IMR-90 (cell line): ENCODE measurements at regions not wholly inside any gene's neighbourhood (a gene's known extent, or its start where the extent isn't known, plus 50 kb on each side); places are given as distances from the start of the nearest gene placed in this dataset.

Experiments
- ATAC-seq: fragments of 200-7000 bp; cut with Tn5 transposase; 2 replicates; pipeline ENCODE4 v1.9.1; 2020; ENCODE audit warnings: low read depth, mild to moderate bottlenecking, moderate library complexity
- BruUV-seq: library from RNA; stranded (reverse); fragments of 400-500 nt; replicated peaks from 2 replicates; lab custom pipeline; 2021; lab: Mats Ljungman, UMichigan
- CTCF ChIA-PET: fragments of 300-600 bp; formaldehyde crosslinking; extraction: SDS; loops from one replicate; lab custom pipeline; 2021; ENCODE audit warnings: antibody characterized with exemption; lab: Yijun Ruan, JAX
- POLR2A ChIA-PET: fragments of 300-600 bp; sonication (Branson Sonifier 250); formaldehyde crosslinking; loops from one replicate; lab custom pipeline; 2022; ENCODE audit warnings: antibody characterized with exemption; ENCODE audit not compliant: unreplicated experiment; lab: Charles Lee
- DNase-seq: peaks from one replicate; pipeline ENCODE4 v3.0.0; 2013
- H2AFZ ChIP-seq: replicated peaks from 2 replicates; pipeline ENCODE3; 2013; ENCODE audit warnings: low read length, mild to moderate bottlenecking; ENCODE audit not compliant: poor library complexity
- H2AK5ac ChIP-seq: 2 replicates; pipeline ENCODE4 v1.6.1; 2013; ENCODE audit warnings: low read depth, low read length, inconsistent platforms
- H2AK9ac ChIP-seq: replicated peaks from 2 replicates; pipeline ENCODE3; 2013; ENCODE audit warnings: mild to moderate bottlenecking, low read depth, low read length, moderate library complexity; ENCODE audit not compliant: poor library complexity
- H2BK120ac ChIP-seq: 2 replicates; pipeline ENCODE4 v1.6.1; 2013; ENCODE audit warnings: low read depth, low read length, inconsistent platforms
- H2BK15ac ChIP-seq: 3 replicates; pipeline ENCODE4 v1.6.1; 2013; ENCODE audit warnings: low read depth, low read length, inconsistent platforms
- H2BK20ac ChIP-seq: 2 replicates; pipeline ENCODE4 v1.6.1; 2013; ENCODE audit warnings: low read depth, mild to moderate bottlenecking, inconsistent platforms, low read length, moderate library complexity
- H2BK5ac ChIP-seq: 2 replicates; pipeline ENCODE4 v1.6.1; 2013; ENCODE audit warnings: mild to moderate bottlenecking, low read depth, low read length, inconsistent platforms; ENCODE audit not compliant: poor library complexity, severe bottlenecking
- H3K14ac ChIP-seq: replicated peaks from 2 replicates; pipeline ENCODE4 v1.6.1; 2013; ENCODE audit warnings: low read depth, low read length, inconsistent platforms
- H3K18ac ChIP-seq: 2 replicates; pipeline ENCODE4 v1.6.1; 2013; ENCODE audit warnings: low read depth, low read length, control low read depth
- H3K23ac ChIP-seq: 2 replicates; pipeline ENCODE4 v1.6.1; 2013; ENCODE audit warnings: low read depth, low read length, inconsistent platforms
- H3K27ac ChIP-seq: 2 replicates; pipeline ENCODE4 v1.5.1; 2013; ENCODE audit warnings: mild to moderate bottlenecking, control low read depth, low read length; ENCODE audit not compliant: insufficient read depth
- H3K27me3 ChIP-seq: 2 replicates; pipeline ENCODE4 v1.6.1; 2013; ENCODE audit warnings: low read length; ENCODE audit not compliant: control insufficient read depth, insufficient read depth
- H3K36me3 ChIP-seq: 2 replicates; pipeline ENCODE4 v1.6.1; 2013; ENCODE audit warnings: low read length, mixed read lengths; ENCODE audit not compliant: control insufficient read depth, insufficient read depth
- H3K4ac ChIP-seq: 2 replicates; pipeline ENCODE4 v1.6.1; 2013; ENCODE audit warnings: low read depth, low read length, inconsistent platforms
- H3K4me1 ChIP-seq: 2 replicates; pipeline ENCODE4 v1.6.1; 2013; ENCODE audit warnings: low read length, mixed read lengths; ENCODE audit not compliant: control insufficient read depth, insufficient read depth
- H3K4me2 ChIP-seq: 2 replicates; pipeline ENCODE4 v1.6.1; 2013; ENCODE audit warnings: low read depth, mild to moderate bottlenecking, control low read depth, low read length, moderate library complexity
- H3K4me3 ChIP-seq: 2 replicates; pipeline ENCODE4 v1.5.1; 2013; ENCODE audit warnings: low read depth, mild to moderate bottlenecking, control low read depth, low read length, moderate library complexity; ENCODE audit not compliant: insufficient read depth
- H3K56ac ChIP-seq: 2 replicates; pipeline ENCODE4 v1.6.1; 2013; ENCODE audit warnings: low read length, inconsistent platforms; ENCODE audit not compliant: insufficient read depth; ENCODE audit errors: extremely low read depth
- H3K79me1 ChIP-seq, 2 experiments: 2 replicates each; pipeline ENCODE4 v1.6.1; 2013; ENCODE audit warnings: low read length in 2 of 2, inconsistent platforms in 1 of 2, low read depth in 1 of 2
- H3K9ac ChIP-seq: 2 replicates; pipeline ENCODE4 v1.6.1; 2013; ENCODE audit warnings: low read depth, low read length, control low read depth
- H3K9me1 ChIP-seq: 2 replicates; pipeline ENCODE4 v1.6.1; 2013; ENCODE audit warnings: low read length, inconsistent platforms; ENCODE audit not compliant: insufficient read depth
- H3K9me3 ChIP-seq: 2 replicates; pipeline ENCODE4 v1.6.1; 2013; ENCODE audit warnings: low read length; ENCODE audit not compliant: control insufficient read depth, insufficient read depth
- H4K20me1 ChIP-seq: 2 replicates; pipeline ENCODE4 v1.6.1; 2013; ENCODE audit warnings: low read length, inconsistent platforms; ENCODE audit not compliant: insufficient read depth
- H4K5ac ChIP-seq: 2 replicates; pipeline ENCODE4 v1.6.1; 2013; ENCODE audit warnings: mild to moderate bottlenecking, low read depth, low read length, control low read depth
- H4K8ac ChIP-seq, 2 experiments: 2 replicates each; pipeline ENCODE4 v1.6.1; 2013; ENCODE audit warnings: low read depth in 2 of 2, low read length in 2 of 2, control low read depth in 1 of 2, inconsistent platforms in 1 of 2
- H4K91ac ChIP-seq: 2 replicates; pipeline ENCODE4 v1.6.1; 2013; ENCODE audit warnings: low read depth, low read length, inconsistent platforms; ENCODE audit not compliant: insufficient read depth
- BHLHE40 ChIP-seq: fragments of 150-350 bp; IDR thresholded peaks from 2 replicates; pipeline ENCODE4 v1.6.1; 2016; ENCODE audit warnings: mild to moderate bottlenecking, low read depth, low read length
- CEBPB ChIP-seq: IDR thresholded peaks from 2 replicates; pipeline ENCODE4 v1.6.1; 2012; ENCODE audit warnings: low read depth, low read length, improper control_type of control experiment
- CHD1 ChIP-seq: IDR thresholded peaks from 2 replicates; pipeline ENCODE4 v1.6.1; 2012; ENCODE audit warnings: low read depth, low read length, improper control_type of control experiment
- FOS ChIP-seq: fragments of 150-350 bp; IDR thresholded peaks from 2 replicates; pipeline ENCODE4 v1.6.1; 2016; ENCODE audit warnings: low read depth, low read length
- MAFK ChIP-seq: IDR thresholded peaks from 2 replicates; pipeline ENCODE4 v1.6.1; 2012; ENCODE audit warnings: low read depth, low read length, improper control_type of control experiment
- MAZ ChIP-seq: IDR thresholded peaks from 2 replicates; pipeline ENCODE4 v1.6.1; 2012; ENCODE audit warnings: low read depth, mild to moderate bottlenecking, low read length, improper control_type of control experiment, moderate library complexity, borderline replicate concordance
- MXI1 ChIP-seq: IDR thresholded peaks from 2 replicates; pipeline ENCODE4 v1.6.1; 2012; ENCODE audit warnings: low read depth, mild to moderate bottlenecking, low read length, moderate library complexity, borderline replicate concordance
- NFE2L2 ChIP-seq: fragments of 150-350 bp; IDR thresholded peaks from 2 replicates; pipeline ENCODE4 v1.6.1; 2016; ENCODE audit warnings: low read depth, mild to moderate bottlenecking, low read length
- POLR2A ChIP-seq: IDR thresholded peaks from 2 replicates; pipeline ENCODE4 v1.6.1; 2012; ENCODE audit warnings: mild to moderate bottlenecking, low read depth, low read length
- RAD21 ChIP-seq: IDR thresholded peaks from 2 replicates; pipeline ENCODE4 v1.6.1; 2012; ENCODE audit warnings: low read length, improper control_type of control experiment
- RCOR1 ChIP-seq: IDR thresholded peaks from 2 replicates; pipeline ENCODE4 v1.6.1; 2012; ENCODE audit warnings: mild to moderate bottlenecking, low read length, improper control_type of control experiment; ENCODE audit not compliant: insufficient replicate concordance
- RFX5 ChIP-seq: IDR thresholded peaks from 2 replicates; pipeline ENCODE4 v1.8.0; 2012; ENCODE audit warnings: low read depth, mild to moderate bottlenecking, low read length, moderate library complexity
- SMC3 ChIP-seq: fragments of 150-350 bp; IDR thresholded peaks from 2 replicates; pipeline ENCODE4 v1.6.1; 2016; ENCODE audit warnings: low read depth, mild to moderate bottlenecking, antibody characterized with exemption, low read length, moderate library complexity
- WGBS, 2 experiments: methylation state at CpG; one replicate each; pipeline versions ENCODE4 v1.1.5 to v1.1.7; 2013; ENCODE audit warnings: missing lambda C conversion rate in 2 of 2; ENCODE audit not compliant: insufficient read length in 1 of 2; ENCODE audit errors: extremely low coverage in 2 of 2; 5-methylcytosine and 5-hydroxymethylcytosine counted together
- dilution Hi-C: fragments of 300-500 bp; cut with HindIII; formaldehyde crosslinking; loops from one replicate; pipeline ENCODE4 v1.14.3; 2018; ENCODE audit warnings: low sequenced_read_pairs; ENCODE audit not compliant: unreplicated experiment
- in situ Hi-C: fragments of 300-500 bp; cut with MboI; formaldehyde crosslinking; loops from 3 replicates; pipeline ENCODE4 v1.14.3; 2019; ENCODE audit warnings: low sequenced_read_pairs, inconsistent platforms, mixed read lengths
- intact Hi-C: fragments of 100-400 bp; cut with micrococcal nuclease; formaldehyde crosslinking; loops from 2 replicates; pipeline ENCODE4 v1.10.0; 2022
- TF ChIP-seq, protein P1 (sequence below): fragments of 150-350 bp; IDR thresholded peaks from 2 replicates; pipeline ENCODE4 v1.6.1; 2016; ENCODE audit warnings: low read depth, mild to moderate bottlenecking, low read length, moderate library complexity, borderline replicate concordance
- TF ChIP-seq, protein P2 (sequence below): fragments of 150-350 bp; IDR thresholded peaks from 2 replicates; pipeline ENCODE4 v1.6.1; 2017; ENCODE audit warnings: mild to moderate bottlenecking, antibody characterized with exemption, low read length, low read depth
- TF ChIP-seq, protein P3 (sequence below): conservative IDR thresholded peaks from 2 replicates; pipeline ENCODE4 v1.5.1; 2012; ENCODE audit warnings: mild to moderate bottlenecking, low read depth, low read length, improper control_type of control experiment

DNA sequence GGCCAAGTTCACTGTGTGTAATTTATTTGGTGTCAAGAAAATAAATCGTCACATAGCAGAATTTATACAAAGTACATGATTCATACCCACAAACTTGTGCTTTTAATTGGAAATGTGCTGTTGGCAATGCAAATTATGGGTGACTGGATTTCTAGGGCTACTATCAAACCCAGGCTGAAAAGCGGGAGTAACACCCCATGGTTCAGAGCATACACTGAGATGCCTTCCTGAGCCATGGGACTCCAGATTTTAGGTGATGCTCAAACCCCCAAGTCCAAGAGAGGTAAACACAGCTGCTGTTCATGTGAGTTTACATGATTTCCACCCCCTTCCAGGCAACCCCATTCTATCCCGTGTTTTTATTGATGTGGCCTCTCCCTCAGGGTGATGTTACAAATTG is 565.9 kb upstream of the ID2 start:
- ATAC-seq, result no peak; the same call in 1 of the 2 replicates
- Histone ChIP-seq H2AFZ (no peak overlapping the region), H3K4me3 (no peak overlapping the region), H3K4ac (no peak overlapping the region), H2BK5ac (no peak overlapping the region), H3K56ac (no peak overlapping the region), H4K20me1 (no peaks in the 10 kb centered on the region), H3K4me1 (peaks cover 5% of the 10 kb centered on the region), H3K23ac (no peak overlapping the region), H3K79me1 (no peaks in the 10 kb centered on the region), H3K27ac (no peak overlapping the region), H4K8ac (no peak overlapping the region), H3K14ac (no peak overlapping the region), H2BK20ac (no peak overlapping the region), H3K36me3 (no peaks in the 10 kb centered on the region), H3K9me1 (peaks cover under 1% of the 10 kb centered on the region; the same call in 1 of the 2 replicates), H2AK9ac (no peak overlapping the region), H3K18ac (no peak overlapping the region), H3K9ac (no peak overlapping the region), H4K5ac (no peak overlapping the region), H4K91ac (no peak overlapping the region), H2BK120ac (no peak overlapping the region), H2BK15ac (no peak overlapping the region), H3K9me3 (no peaks in the 10 kb centered on the region), H2AK5ac (no peak overlapping the region), H3K27me3 (peaks cover 11% of the 10 kb centered on the region), H3K4me2 (no peak overlapping the region)
- no CpG with 5 or more reads among the region's 3 CpGs for WGBS, 2 experiments
- dilution Hi-C loops, result no loop called here
- ChIA-PET POLR2A (no interaction called here), CTCF (no interaction called here)
- no peak for TF ChIP-seq BHLHE40
- no peak for TF ChIP-seq CEBPB
- no peak for TF ChIP-seq FOS
- TF ChIP-seq SMC3, result no peak
- TF ChIP-seq RFX5, result no peak
- TF ChIP-seq, protein P1, sequence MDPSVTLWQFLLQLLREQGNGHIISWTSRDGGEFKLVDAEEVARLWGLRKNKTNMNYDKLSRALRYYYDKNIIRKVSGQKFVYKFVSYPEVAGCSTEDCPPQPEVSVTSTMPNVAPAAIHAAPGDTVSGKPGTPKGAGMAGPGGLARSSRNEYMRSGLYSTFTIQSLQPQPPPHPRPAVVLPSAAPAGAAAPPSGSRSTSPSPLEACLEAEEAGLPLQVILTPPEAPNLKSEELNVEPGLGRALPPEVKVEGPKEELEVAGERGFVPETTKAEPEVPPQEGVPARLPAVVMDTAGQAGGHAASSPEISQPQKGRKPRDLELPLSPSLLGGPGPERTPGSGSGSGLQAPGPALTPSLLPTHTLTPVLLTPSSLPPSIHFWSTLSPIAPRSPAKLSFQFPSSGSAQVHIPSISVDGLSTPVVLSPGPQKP, result no peak
- TF ChIP-seq POLR2A, result no peak
- no peak for TF ChIP-seq NFE2L2
- TF ChIP-seq MXI1, result no peak
- no peak for TF ChIP-seq RCOR1
- TF ChIP-seq MAZ, result no peak
- no peak for TF ChIP-seq MAFK
- TF ChIP-seq, protein P2, sequence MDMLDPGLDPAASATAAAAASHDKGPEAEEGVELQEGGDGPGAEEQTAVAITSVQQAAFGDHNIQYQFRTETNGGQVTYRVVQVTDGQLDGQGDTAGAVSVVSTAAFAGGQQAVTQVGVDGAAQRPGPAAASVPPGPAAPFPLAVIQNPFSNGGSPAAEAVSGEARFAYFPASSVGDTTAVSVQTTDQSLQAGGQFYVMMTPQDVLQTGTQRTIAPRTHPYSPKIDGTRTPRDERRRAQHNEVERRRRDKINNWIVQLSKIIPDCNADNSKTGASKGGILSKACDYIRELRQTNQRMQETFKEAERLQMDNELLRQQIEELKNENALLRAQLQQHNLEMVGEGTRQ, result no peak
- TF ChIP-seq CHD1, result no peak
- TF ChIP-seq, protein P3, sequence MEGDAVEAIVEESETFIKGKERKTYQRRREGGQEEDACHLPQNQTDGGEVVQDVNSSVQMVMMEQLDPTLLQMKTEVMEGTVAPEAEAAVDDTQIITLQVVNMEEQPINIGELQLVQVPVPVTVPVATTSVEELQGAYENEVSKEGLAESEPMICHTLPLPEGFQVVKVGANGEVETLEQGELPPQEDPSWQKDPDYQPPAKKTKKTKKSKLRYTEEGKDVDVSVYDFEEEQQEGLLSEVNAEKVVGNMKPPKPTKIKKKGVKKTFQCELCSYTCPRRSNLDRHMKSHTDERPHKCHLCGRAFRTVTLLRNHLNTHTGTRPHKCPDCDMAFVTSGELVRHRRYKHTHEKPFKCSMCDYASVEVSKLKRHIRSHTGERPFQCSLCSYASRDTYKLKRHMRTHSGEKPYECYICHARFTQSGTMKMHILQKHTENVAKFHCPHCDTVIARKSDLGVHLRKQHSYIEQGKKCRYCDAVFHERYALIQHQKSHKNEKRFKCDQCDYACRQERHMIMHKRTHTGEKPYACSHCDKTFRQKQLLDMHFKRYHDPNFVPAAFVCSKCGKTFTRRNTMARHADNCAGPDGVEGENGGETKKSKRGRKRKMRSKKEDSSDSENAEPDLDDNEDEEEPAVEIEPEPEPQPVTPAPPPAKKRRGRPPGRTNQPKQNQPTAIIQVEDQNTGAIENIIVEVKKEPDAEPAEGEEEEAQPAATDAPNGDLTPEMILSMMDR, result no peak
- TF ChIP-seq RAD21, result no peak
- intact Hi-C loops, result no loop called here
- BruUV-seq, result no TSS peak
- in situ Hi-C loops, result no loop called here
- DNase-seq, result peak; percentile 19
